ENCODE measurements at regions not wholly inside any gene's neighbourhood (a gene's known extent, or its start where the extent isn't known, plus 50 kb on each side); places are given as distances from the start of the nearest gene placed in this dataset.

DNA sequence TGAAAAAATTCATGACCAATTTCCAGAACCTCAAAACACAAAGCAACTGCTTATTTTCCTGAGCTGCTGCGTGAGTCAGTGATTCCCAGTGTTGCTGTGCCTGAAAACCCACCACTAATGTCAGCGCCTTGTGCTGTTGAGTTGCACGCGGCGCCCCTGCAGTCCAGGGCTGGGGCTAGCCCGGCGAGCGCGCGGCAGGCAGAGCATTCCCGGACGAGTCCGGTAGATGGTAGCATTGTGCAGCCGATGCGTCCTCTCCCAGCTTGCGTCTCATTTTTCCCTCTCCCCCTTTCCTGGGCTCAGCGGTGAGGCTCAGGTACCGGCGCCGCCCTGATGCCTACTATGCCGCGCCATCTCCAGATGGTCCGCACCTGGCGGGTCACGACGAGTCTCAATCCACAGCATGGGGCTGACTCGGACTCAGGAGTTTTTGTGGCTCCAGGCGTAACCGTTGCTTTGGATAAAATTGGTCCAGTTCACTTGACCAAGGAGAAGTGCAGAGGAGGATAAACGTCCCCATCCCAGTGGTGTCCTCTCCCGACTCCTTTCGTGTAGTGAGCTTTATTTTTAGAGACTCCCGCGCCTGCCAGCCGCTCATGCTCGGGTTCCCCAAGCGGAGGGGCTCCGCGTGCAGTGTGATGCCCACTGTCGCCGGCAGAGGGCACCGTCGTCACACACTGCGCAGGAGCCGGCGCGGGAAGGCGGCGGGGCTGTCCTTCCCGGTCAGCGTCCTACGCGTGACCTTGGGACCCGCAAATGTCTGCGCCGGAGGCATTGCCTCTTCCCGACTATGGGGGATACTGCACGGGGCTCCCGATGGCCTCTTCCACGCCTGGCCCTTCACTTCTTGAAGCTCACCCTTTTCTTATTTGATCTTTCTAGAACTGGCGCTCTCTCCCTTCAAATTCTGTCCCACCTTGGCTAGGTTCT is 53.6 kb upstream of the IGFBP7 start:
- DNase-seq (ENCODE audit: low read depth) = no peak
- peak overlapping the region; percentile 77 for H3K4me3 ChIP-seq (ENCODE audit: low read depth, low read length)
- TF ChIP-seq, protein P1, sequence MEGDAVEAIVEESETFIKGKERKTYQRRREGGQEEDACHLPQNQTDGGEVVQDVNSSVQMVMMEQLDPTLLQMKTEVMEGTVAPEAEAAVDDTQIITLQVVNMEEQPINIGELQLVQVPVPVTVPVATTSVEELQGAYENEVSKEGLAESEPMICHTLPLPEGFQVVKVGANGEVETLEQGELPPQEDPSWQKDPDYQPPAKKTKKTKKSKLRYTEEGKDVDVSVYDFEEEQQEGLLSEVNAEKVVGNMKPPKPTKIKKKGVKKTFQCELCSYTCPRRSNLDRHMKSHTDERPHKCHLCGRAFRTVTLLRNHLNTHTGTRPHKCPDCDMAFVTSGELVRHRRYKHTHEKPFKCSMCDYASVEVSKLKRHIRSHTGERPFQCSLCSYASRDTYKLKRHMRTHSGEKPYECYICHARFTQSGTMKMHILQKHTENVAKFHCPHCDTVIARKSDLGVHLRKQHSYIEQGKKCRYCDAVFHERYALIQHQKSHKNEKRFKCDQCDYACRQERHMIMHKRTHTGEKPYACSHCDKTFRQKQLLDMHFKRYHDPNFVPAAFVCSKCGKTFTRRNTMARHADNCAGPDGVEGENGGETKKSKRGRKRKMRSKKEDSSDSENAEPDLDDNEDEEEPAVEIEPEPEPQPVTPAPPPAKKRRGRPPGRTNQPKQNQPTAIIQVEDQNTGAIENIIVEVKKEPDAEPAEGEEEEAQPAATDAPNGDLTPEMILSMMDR (conservative IDR thresholded peaks at IDR 0.05; ENCODE audit: low read depth, low read length) = peak; percentile 83

DNA sequence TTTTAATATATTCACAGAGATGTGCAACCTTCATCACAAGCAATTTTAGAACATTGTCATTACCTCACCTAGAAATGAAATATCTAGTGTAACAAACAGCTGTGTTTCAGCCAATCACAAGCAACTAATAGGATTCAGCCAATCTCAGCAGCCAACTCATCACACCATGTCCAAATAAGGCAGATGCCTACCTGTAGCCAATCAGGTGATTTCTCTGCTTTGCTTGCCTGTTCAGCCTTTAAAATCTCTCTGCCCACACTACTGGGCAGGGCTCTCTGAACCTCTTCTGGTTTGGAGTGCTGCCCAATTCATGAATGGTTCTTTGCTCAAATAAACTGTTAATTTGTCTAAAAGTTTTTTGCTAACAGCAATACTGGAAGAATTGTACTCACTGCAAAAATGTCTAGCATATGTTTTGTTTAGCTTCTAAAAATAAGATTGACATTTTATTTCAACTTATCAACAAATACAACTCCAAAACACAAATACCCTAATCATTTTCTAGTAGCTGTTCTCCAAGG is 52.4 kb upstream of the IGFBP7 start:
- DNase-seq (ENCODE audit: low read depth) = no peak
- TF ChIP-seq, protein P1 (conservative IDR thresholded peaks at IDR 0.05; ENCODE audit: low read depth, low read length) = no peak
- H3K4me3 ChIP-seq (ENCODE audit: low read depth, low read length) = no peak overlapping the region
